ENCODE measurements at regions not wholly inside any gene's neighbourhood (a gene's known extent, or its start where the extent isn't known, plus 50 kb on each side); places are given as distances from the start of the nearest gene placed in this dataset.

DNA sequence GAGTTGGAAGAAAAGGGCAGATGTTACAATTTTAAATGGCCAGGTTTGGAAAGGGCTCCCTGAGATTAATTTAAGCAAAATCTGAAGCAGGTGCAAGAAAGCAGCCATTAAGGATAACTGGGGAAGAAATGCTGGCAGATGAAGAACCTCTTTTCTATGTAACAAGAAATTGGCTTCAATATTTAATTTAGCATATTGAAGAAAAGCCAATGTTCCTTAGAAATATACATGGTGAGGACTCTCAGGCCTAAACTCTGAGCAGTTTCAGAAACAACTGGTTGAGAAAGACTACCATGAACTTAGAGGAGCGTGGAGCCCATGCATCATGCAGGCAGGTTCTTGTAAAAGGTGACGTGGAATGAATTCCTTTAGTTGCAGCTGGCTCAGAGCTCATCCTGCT, 152.8 kb downstream of the LRIG3 start:
- ChIA-PET CTCF (no interaction called here), POLR2A (no interaction called here)
- in situ Hi-C loops (cut with HindIII; ENCODE audit: low pct_unique_long_range_greater_than_20kb, low sequenced_read_pairs) (no loop called here), intact Hi-C loops (cut with micrococcal nuclease; ENCODE audit: unreplicated experiment) (no loop called here)
- no peak overlapping the region for H3K4me3 ChIP-seq (ENCODE audit: low read depth in 2 of 2, low read length in 2 of 2)
- ATAC-seq, result no peak
- DNase-seq (ENCODE audit: low read depth, low spot score), result no peak
- H3K4me1 ChIP-seq (ENCODE audit: control insufficient read depth, insufficient read depth, low read length), result no peaks in the 10 kb centered on the region
- no peak overlapping the region for H3K27ac ChIP-seq (ENCODE audit: low read length)
- no peaks in the 10 kb centered on the region for H3K36me3 ChIP-seq (ENCODE audit: control insufficient read depth, insufficient read depth, low read length)
- H3K9me3 ChIP-seq (ENCODE audit: control insufficient read depth, insufficient read depth, low read depth, low read length), result no peaks in the 10 kb centered on the region
- no peaks in the 10 kb centered on the region for H3K27me3 ChIP-seq (ENCODE audit: control insufficient read depth, insufficient read depth, low read length)
- no TSS peak for BruUV-seq (replicated peaks)
- TF ChIP-seq, protein P1, sequence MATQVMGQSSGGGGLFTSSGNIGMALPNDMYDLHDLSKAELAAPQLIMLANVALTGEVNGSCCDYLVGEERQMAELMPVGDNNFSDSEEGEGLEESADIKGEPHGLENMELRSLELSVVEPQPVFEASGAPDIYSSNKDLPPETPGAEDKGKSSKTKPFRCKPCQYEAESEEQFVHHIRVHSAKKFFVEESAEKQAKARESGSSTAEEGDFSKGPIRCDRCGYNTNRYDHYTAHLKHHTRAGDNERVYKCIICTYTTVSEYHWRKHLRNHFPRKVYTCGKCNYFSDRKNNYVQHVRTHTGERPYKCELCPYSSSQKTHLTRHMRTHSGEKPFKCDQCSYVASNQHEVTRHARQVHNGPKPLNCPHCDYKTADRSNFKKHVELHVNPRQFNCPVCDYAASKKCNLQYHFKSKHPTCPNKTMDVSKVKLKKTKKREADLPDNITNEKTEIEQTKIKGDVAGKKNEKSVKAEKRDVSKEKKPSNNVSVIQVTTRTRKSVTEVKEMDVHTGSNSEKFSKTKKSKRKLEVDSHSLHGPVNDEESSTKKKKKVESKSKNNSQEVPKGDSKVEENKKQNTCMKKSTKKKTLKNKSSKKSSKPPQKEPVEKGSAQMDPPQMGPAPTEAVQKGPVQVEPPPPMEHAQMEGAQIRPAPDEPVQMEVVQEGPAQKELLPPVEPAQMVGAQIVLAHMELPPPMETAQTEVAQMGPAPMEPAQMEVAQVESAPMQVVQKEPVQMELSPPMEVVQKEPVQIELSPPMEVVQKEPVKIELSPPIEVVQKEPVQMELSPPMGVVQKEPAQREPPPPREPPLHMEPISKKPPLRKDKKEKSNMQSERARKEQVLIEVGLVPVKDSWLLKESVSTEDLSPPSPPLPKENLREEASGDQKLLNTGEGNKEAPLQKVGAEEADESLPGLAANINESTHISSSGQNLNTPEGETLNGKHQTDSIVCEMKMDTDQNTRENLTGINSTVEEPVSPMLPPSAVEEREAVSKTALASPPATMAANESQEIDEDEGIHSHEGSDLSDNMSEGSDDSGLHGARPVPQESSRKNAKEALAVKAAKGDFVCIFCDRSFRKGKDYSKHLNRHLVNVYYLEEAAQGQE (IDR thresholded peaks at IDR 0.05; ENCODE audit: insufficient read depth in 1 of 2, low read depth in 2 of 2, low read length in 1 of 2), result no peak
- TF ChIP-seq SIN3A (IDR thresholded peaks at IDR 0.05; ENCODE audit: borderline replicate concordance, insufficient read depth, low read depth, low read length) (no peak), POLR2AphosphoS5 (IDR thresholded peaks at IDR 0.05; ENCODE audit: low read depth, low read length) (no peak), TCF7L2 (IDR thresholded peaks at IDR 0.05; ENCODE audit: low read depth, low read length) (no peak)
- TF ChIP-seq, protein P2, sequence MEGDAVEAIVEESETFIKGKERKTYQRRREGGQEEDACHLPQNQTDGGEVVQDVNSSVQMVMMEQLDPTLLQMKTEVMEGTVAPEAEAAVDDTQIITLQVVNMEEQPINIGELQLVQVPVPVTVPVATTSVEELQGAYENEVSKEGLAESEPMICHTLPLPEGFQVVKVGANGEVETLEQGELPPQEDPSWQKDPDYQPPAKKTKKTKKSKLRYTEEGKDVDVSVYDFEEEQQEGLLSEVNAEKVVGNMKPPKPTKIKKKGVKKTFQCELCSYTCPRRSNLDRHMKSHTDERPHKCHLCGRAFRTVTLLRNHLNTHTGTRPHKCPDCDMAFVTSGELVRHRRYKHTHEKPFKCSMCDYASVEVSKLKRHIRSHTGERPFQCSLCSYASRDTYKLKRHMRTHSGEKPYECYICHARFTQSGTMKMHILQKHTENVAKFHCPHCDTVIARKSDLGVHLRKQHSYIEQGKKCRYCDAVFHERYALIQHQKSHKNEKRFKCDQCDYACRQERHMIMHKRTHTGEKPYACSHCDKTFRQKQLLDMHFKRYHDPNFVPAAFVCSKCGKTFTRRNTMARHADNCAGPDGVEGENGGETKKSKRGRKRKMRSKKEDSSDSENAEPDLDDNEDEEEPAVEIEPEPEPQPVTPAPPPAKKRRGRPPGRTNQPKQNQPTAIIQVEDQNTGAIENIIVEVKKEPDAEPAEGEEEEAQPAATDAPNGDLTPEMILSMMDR (IDR thresholded peaks at IDR 0.05), result no peak

DNA sequence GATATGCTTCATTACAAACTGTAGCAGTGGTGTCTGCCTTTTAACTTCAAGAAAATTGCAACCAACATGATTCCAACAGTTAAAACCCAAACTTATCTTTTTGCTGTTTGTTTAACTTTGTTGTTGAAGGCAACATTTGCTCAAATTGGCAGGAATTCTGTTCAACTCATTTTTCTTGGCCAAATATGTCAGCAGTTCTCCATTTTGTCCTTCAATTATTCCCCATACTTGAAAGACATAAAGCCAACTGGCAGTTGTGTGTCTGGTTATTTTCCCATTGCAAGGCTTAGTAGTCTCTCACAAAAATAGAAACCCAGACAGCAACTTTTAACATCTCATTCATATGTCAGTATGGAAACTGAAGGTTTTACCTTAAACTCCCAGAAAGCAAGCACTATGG, 146.3 kb downstream of the LRIG3 start:
- Histone ChIP-seq H3K27me3 (ENCODE audit: control insufficient read depth, insufficient read depth, low read length) (no peaks in the 10 kb centered on the region), H3K4me3 (ENCODE audit: low read depth in 2 of 2, low read length in 2 of 2) (no peak overlapping the region), H3K27ac (ENCODE audit: low read length) (no peak overlapping the region), H3K36me3 (ENCODE audit: control insufficient read depth, insufficient read depth, low read length) (no peaks in the 10 kb centered on the region), H3K9me3 (ENCODE audit: control insufficient read depth, insufficient read depth, low read depth, low read length) (no peaks in the 10 kb centered on the region), H3K4me1 (ENCODE audit: control insufficient read depth, insufficient read depth, low read length) (no peaks in the 10 kb centered on the region)
- no TSS peak for BruUV-seq (replicated peaks)
- TF ChIP-seq, protein P2 (IDR thresholded peaks at IDR 0.05), result no peak
- TF ChIP-seq, protein P1 (IDR thresholded peaks at IDR 0.05; ENCODE audit: insufficient read depth in 1 of 2, low read depth in 2 of 2, low read length in 1 of 2), result no peak
- TF ChIP-seq POLR2AphosphoS5 (IDR thresholded peaks at IDR 0.05; ENCODE audit: low read depth, low read length) (no peak), TCF7L2 (IDR thresholded peaks at IDR 0.05; ENCODE audit: low read depth, low read length) (no peak), SIN3A (IDR thresholded peaks at IDR 0.05; ENCODE audit: borderline replicate concordance, insufficient read depth, low read depth, low read length) (no peak)
- DNase-seq (ENCODE audit: low read depth, low spot score) (no peak), ATAC-seq (no peak)
- intact Hi-C loops (cut with micrococcal nuclease; ENCODE audit: unreplicated experiment) (no loop called here), in situ Hi-C loops (cut with HindIII; ENCODE audit: low pct_unique_long_range_greater_than_20kb, low sequenced_read_pairs) (no loop called here)
- POLR2A ChIA-PET, result no interaction called here
- CTCF ChIA-PET, result no interaction called here

Measured in Panc1 (cell line).